GM18519 (cell line): ENCODE measurements at regions not wholly inside any gene's neighbourhood (a gene's known extent, or its start where the extent isn't known, plus 50 kb on each side); places are given as distances from the start of the nearest gene placed in this dataset.

ENCODE experiments used
- ATAC-seq: cut with Tn5 transposase; IDR thresholded peaks from one replicate; pipeline ENCODE4 v1.9.1; 2021; ENCODE audit warnings: mild to moderate bottlenecking, moderate library complexity; ENCODE audit not compliant: unreplicated experiment, low FRiP score

- ATAC-seq: no peak
These were observed 296.1 kb upstream of the MPDZ start for GRCh38 chr9:13575558-13575957.

- ATAC-seq: no peak
These were observed 290.8 kb upstream of the MPDZ start for GRCh38 chr9:13570068-13570974.

DNA sequence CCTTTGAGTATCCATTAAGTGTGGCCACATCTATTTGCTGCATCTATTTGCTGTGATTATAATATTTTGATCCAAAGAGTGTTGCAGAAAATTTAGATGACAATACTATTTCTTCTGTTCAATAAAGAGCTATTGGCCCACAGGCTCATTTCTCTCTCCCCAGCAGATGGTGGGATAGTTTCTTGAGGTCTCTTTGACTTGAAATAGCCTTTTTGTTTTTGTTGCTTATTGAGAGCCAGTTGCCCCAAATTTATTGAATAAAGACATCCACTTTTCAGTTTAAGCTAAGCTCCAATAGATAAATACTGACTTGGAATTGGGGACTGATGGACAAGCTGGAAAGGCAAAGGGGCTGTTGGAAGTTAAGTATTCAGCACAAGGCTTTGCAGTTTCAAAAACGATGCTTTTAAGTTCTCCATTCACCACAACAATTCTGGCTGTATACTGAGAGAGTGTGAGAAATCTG lies 290.1 kb upstream of the MPDZ start:
- no peak for ATAC-seq

- no peak for ATAC-seq
These were observed 289.5 kb upstream of the MPDZ start for GRCh38 chr9:13568841-13569601.

DNA sequence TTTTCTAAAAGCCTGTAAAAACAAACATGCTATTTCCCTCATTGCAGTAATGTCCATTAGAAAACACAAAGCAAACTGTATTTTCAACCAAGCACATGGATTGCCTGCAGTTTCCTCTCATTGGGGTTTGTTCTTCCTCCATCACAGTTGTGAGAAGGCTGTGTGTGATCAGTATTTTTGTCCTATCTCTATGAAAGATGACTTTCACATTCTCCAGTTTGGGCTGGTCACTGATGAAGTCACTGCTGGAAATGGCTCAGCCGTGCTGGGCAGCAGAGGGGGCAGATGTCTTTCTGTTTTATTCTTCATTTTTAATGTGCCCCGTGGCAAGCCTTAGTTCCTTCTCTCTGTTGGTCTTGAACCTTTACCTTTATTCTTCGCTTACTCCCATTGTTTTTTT lies 288.9 kb upstream of the MPDZ start:
- no peak for ATAC-seq

GRCh38 chr9:13567833-13568232 lies 288.3 kb upstream of the MPDZ start:
- no peak for ATAC-seq

GRCh38 chr9:13557746-13558145 lies 278.3 kb upstream of the MPDZ start:
- ATAC-seq: no peak

DNA sequence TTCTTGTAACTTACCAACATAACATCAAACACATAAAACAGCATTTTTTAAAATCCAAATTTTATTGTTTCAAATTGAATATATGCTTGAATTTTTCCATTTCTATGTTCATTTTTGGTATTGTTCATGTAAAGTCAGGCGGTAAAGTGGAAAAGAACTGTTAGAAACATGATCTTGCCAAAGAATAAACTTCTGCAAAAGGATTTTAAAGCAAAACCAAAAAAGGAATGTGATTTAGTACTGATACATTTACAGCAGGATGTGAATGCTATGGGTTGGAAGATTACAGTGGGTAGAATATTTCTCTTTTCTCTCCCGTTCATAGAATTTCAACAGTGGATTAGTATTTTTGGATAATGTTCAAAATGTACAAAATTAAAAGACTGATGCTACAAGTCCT lies 277.2 kb upstream of the MPDZ start:
- ATAC-seq: no peak

- no peak for ATAC-seq
These were observed 276.6 kb upstream of the MPDZ start for GRCh38 chr9:13555989-13556500.

GRCh38 chr9:13555516-13555915 lies 276.0 kb upstream of the MPDZ start:
- no peak for ATAC-seq

DNA sequence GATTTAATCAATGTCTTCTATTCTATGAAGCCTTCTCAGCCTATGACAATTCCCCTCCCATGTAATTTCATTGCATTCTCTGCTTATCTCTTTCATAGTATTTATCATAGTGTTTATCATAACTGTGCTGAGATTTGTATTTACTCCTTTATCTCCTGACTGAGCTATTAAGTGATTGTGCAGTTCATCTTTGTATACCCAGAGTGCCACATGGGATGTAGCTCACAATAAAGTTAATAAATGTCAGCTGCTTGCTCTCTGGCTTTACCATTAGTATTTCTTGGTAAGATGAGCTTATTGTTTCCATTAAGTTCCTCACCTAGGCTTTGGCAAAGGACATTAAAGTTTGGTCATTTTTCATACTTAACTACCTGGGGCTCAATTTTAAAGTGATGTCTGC lies 275.1 kb upstream of the MPDZ start:
- no peak for ATAC-seq

DNA sequence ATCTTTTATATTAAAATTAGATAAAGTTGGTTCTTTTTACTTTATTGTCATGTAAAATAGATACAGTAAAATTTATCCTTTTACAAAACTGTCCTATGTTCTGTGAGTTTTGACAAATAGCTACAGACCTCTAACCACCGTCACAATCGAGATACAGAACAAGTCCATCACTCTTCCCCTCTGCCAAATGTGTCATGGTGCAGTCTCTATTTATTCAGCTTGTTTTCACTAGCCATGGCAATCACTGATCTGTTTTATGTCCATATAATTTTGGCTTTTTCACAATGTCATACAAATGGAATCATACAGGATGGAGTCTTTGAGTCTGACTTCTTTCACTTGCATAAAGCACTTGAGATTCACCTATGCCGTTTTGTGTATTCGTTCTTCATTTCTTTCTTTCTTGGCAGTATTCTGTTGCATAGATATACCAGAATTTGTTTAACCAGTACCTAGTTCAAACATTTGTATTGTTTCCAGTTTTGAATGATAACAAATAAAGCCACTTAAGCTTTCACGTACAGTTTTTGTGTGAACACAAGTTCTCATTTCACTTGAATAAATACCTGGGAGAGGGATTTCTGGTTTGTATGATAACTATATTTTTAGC lies 273.2 kb upstream of the MPDZ start:
- no peak for ATAC-seq

GRCh38 chr9:13550519-13550918 lies 271.0 kb upstream of the MPDZ start:
- no peak for ATAC-seq

DNA sequence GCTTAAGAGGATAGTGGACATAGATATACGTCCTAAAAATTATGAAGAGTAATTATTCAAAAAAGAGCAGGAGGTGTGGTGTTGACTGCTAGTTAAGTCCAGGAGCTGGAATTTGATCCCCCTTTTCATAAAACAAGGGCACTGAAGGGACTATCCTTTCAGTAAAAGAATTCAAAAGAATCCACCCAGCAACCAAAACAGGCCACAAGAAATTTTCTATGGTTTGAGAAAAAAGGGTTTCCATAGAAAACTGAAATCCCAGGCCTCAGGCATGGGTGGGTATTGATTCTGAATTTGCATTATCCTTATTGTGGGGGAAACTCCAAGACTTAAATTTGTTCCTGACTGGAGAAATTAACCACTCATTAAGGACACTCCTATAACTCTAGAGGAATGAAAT lies 269.0 kb upstream of the MPDZ start:
- ATAC-seq: no peak

DNA sequence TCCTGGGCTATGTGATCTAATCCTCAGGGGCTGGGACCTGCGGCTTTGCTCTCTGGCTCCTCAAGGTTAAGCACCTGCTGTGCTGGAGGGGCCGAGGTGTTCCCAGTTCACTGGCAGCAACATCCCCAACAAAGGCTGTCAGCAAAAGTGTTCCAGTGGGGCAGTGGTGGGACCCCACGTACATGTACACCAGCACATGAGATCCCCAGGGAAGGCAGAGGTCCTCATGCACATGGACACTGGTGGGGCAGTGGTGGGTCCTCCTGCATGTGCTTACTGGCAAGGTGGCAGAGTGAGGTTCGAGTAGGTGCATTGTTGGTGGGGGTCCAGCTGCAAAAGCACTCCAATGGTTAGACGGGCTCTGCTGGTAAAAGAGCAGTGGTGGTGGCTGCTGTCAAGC lies 255.6 kb upstream of the MPDZ start:
- no peak for ATAC-seq

GRCh38 chr9:13534006-13534405 lies 254.5 kb upstream of the MPDZ start:
- no peak for ATAC-seq

- no peak for ATAC-seq
These were observed 252.9 kb upstream of the MPDZ start for GRCh38 chr9:13532407-13532806.

DNA sequence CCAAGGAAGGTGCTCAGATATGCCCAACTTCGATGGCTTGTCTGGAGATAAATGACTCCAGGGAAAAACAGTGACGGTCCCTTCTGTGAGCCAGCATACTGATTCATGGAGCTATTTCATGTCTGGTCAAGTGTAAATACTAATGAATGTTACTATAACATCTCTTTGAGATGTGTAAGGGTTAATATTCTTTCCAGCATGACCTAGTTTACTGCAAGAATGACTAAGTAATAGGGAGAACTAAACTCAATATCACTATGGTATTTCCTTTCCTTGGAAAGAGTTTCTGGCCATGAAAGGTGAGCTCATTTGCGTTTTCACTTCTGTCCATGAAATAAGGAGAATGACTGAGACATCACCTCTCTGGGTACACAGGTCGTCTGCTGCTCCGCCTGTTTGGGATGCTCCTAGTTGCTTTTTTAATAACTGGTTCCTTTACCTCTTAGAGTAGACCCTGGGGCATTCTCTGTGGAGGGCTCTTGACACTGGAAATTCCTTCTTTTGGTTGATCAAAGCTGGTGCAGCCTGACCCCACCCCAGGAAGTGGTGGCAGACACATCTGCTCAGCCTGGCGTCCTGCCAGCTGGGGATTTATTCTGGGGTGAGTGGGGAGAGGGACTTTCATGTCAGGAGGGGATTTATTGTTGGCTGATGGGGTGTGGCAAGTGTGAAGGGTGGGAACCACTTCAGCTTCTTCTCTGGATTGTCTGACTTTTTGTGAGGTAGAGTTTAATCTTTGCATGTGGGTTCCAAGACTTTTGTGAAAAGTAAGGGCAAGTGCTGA lies 250.0 kb upstream of the MPDZ start:
- no peak for ATAC-seq

DNA sequence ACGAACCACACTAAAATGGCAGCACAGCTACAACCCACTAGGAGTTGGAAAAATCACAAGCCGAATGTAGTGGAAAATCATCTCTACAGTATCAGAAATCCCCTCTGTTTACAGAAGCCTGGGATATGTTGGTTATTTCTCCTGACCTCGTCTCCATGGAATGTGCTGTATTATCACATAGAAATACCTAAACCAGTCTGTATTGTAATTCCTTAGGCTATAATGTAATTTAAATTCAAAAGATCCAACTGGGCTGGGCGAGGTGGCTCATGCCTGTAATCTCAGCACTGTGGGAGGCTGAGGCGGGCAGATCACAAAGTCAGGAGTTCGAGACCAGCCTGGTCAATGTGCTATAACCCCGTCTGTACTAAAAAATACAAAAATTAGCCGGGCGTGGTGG lies 244.8 kb upstream of the MPDZ start:
- no peak for ATAC-seq

GRCh38 chr9:13520069-13520468 lies 240.6 kb upstream of the MPDZ start:
- ATAC-seq: no peak
